Fibroblast of peridontal ligament (primary cell): ENCODE measurements at regions not wholly inside any gene's neighbourhood (a gene's known extent, or its start where the extent isn't known, plus 50 kb on each side); places are given as distances from the start of the nearest gene placed in this dataset.

Source experiments
- DNase-seq: peaks from one replicate; pipeline ENCODE4 v3.0.0-alpha.2; 2010; ENCODE audit errors: extremely low read depth

DNA sequence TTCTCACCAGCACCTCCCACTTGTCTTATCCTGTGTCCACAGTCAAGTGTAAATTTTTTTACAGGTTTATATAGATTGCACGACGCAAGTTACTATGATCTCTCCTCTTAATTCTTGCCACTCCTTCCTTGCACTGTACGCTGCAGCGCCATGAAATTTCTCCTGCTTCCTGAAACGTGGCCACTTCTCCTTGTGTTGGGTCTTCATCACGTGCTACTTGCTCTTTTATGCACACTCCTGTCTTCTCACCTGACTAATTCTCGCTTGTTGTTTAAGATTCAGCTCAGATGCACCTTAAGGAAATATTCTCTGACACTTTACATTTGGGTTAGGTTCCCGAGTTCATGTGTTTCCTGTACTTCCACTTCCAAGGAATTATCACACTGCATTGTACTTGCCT, 76.5 kb upstream of the ODAD2 start:
- no peak for DNase-seq

- DNase-seq = peak; percentile 35
Observed at GRCh38 chr10:28072573-28072972, 73.7 kb upstream of the ODAD2 start.

DNA sequence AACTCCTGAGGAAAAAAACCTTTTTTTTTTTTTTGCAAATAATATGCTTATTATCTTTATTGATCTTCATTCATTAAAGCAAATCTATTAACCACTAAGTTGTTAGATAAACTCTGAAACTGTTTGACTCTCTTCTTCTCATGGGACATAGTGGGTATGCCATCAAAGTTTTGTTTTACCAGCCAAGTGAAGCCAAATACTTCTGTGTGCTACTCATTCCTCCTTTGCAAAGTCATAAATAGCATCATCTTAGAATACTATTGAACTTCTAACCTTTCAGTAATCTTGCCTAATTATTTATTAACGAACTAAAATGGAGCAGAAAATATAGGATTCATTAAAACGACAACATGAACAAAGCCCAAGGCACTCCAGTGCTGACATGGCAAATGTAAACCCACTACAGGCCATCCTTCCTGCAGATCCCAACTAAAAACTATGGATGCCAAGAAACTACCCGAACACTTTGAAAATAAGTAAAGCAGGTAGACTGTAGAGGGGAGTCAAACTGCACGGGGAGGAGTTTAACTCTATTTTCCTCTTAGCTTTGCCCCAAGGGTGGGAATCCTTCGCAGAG, 61.2 kb upstream of the ODAD2 start:
- peak; percentile 27 for DNase-seq

DNA sequence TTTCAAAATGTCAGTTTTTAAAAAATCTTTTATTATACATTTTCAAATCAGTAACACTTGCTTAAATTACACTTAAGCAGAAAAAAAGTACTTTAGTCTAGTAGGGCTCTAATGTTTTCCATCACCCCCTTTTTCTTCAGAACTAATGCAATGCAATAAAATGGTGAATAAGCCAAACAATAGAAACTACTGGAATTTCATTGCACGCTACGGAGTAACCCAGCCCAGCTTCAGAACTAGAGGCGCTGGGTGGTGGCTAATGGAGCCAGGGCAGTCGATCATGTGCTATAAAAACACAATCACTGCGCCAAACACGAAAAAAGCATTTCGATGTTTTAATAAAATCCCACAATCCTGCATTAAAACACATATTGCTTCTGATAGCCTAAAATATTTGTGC, 59.9 kb upstream of the ODAD2 start:
- no peak for DNase-seq

- peak; percentile 97 for DNase-seq
Observed at GRCh38 chr10:28054228-28054860, 55.5 kb upstream of the ODAD2 start.

- DNase-seq = no peak
Observed at GRCh38 chr10:28049286-28049685, 50.4 kb upstream of the ODAD2 start.
